Renal cortex interstitium (tissue), 11 donors: ENCODE measurements at regions not wholly inside any gene's neighbourhood (a gene's known extent, or its start where the extent isn't known, plus 50 kb on each side); places are given as distances from the start of the nearest gene placed in this dataset.

Experiments
- DNase-seq, 11 donors: peaks; one replicate each; pipeline ENCODE4 v3.0.0-alpha.2; 2013; ENCODE audit warnings: low read depth in 9 of 11, low spot score in 4 of 11; ENCODE audit errors: extremely low read depth in 1 of 11

GRCh38 chr13:105597573-105597972 lies 937.9 kb downstream of the EFNB2 start:
- no peak for DNase-seq

GRCh38 chr13:105595471-105595870 lies 940.0 kb downstream of the EFNB2 start:
- no peak for DNase-seq

GRCh38 chr13:105591277-105591676 lies 944.2 kb downstream of the EFNB2 start:
- DNase-seq, result no peak

GRCh38 chr13:105587786-105588185 lies 947.7 kb downstream of the EFNB2 start:
- peak in 1 of 11 donors; percentile 26 for DNase-seq

- no peak for DNase-seq
Measured at GRCh38 chr13:105579821-105580710, 955.4 kb downstream of the EFNB2 start.

GRCh38 chr13:105573136-105573535 lies 962.3 kb downstream of the EFNB2 start:
- DNase-seq, result no peak

- DNase-seq, result no peak
Measured at GRCh38 chr13:105572401-105572800, 963.1 kb downstream of the EFNB2 start.

- DNase-seq, result no peak
Measured at GRCh38 chr13:105569816-105570215, 965.6 kb downstream of the EFNB2 start.

GRCh38 chr13:105567951-105568525 lies 967.4 kb downstream of the EFNB2 start:
- DNase-seq, result no peak

- DNase-seq, result no peak
Measured at GRCh38 chr13:105565136-105565727, 970.2 kb downstream of the EFNB2 start.

GRCh38 chr13:105552078-105552477 lies 983.4 kb downstream of the EFNB2 start:
- no peak for DNase-seq

- DNase-seq, result no peak
Measured at GRCh38 chr13:105547851-105548250, 987.6 kb downstream of the EFNB2 start.

- no peak for DNase-seq
Measured at GRCh38 chr13:105545811-105546210, 989.7 kb downstream of the EFNB2 start.

- DNase-seq, result no peak
Measured at GRCh38 chr13:105543742-105544141, 991.7 kb downstream of the EFNB2 start.

GRCh38 chr13:105541565-105541964 lies 993.9 kb downstream of the EFNB2 start:
- DNase-seq, result no peak

GRCh38 chr13:105538346-105538745 lies 997.1 kb downstream of the EFNB2 start:
- DNase-seq, result peak in 6 of 11 donors; percentile 3 to 20 (median 8)

- no peak for DNase-seq
Measured at GRCh38 chr13:105537113-105537512, 998.3 kb downstream of the EFNB2 start.

GRCh38 chr13:105530468-105530867 lies 1005.0 kb downstream of the EFNB2 start:
- DNase-seq, result no peak

GRCh38 chr13:105527127-105527526 lies 1008.3 kb downstream of the EFNB2 start:
- DNase-seq, result no peak

- no peak for DNase-seq
Measured at GRCh38 chr13:105519771-105520170, 1015.7 kb downstream of the EFNB2 start.
